ENCODE measurements at regions not wholly inside any gene's neighbourhood (a gene's known extent, or its start where the extent isn't known, plus 50 kb on each side); places are given as distances from the start of the nearest gene placed in this dataset.

DNA sequence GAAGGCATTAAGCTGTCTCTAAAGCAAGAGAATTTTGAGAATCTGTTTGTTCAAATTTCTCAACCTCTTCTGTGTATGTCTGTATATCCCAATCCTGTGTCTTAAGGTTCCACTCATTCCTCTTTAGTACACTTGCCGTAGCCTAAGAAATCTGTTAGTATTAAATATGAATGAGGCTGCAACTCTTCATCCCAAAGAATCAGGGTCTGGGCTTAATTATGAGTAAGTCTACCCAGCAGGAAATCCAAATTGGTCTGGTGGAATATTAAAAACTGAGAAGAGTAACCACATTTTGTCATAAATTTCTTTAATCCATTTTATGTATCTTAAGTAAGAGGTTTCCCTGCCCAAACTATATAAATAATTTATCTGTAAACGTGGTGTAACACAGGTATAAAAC lies 1171.2 kb downstream of the CDH12 start:
- DNase-seq (ENCODE audit: low read depth, low spot score) (no peak), ATAC-seq (no peak), FAIRE-seq (no peak)
- Histone ChIP-seq H3K4me1 (ENCODE audit: control insufficient read depth, insufficient read depth, low read length) (no peaks in the 10 kb centered on the region), H4K20me1 (ENCODE audit: control insufficient read depth, insufficient read depth) (no peaks in the 10 kb centered on the region), H3K9ac (ENCODE audit: control insufficient read depth, insufficient read depth, low read length) (no peak overlapping the region), H3K27me3 (replicated peaks in 1 of 2; ENCODE audit: control insufficient read depth in 2 of 2, insufficient read depth in 2 of 2, low read length in 1 of 2) (no peaks in the 10 kb centered on the region), H3K27ac (ENCODE audit: control insufficient read depth, insufficient read depth) (no peak overlapping the region), H3K9me3 (replicated peaks; ENCODE audit: control insufficient read depth, insufficient read depth, low read length) (no peaks in the 10 kb centered on the region), H3K4me2 (ENCODE audit: control insufficient read depth, insufficient read depth) (no peak overlapping the region), H3K36me3 (ENCODE audit: control insufficient read depth in 2 of 2, insufficient read depth in 2 of 2, low read length in 1 of 2) (no peaks in the 10 kb centered on the region), H2AFZ (ENCODE audit: control insufficient read depth, low read depth, low read length) (no peak overlapping the region), H3K4me3 (no peak overlapping the region), H3K79me2 (ENCODE audit: control insufficient read depth, insufficient read depth, low read length) (no peaks in the 10 kb centered on the region)
- ChIA-PET CTCF (no interaction called here), RAD21 (ENCODE audit: unreplicated experiment) (no interaction called here), POLR2A (no interaction called here), SMC1A (ENCODE audit: uncharacterized antibody, unreplicated experiment) (no interaction called here)
- in situ Hi-C loops (cut with MboI), result no loop called here
- intact Hi-C loops (cut with micrococcal nuclease; ENCODE audit: unreplicated experiment), result no loop called here
- no TSS peak for BruUV-seq (replicated peaks)
- 0% methylated on average over 2 of the region's 2 CpGs for WGBS (ENCODE audit: insufficient coverage, insufficient replicate concordance, low lambda C conversion rate, missing lambda C conversion rate)
- TF ChIP-seq STAT1 (conservative IDR thresholded peaks at IDR 0.05), result no peak
- TF ChIP-seq, protein P1, sequence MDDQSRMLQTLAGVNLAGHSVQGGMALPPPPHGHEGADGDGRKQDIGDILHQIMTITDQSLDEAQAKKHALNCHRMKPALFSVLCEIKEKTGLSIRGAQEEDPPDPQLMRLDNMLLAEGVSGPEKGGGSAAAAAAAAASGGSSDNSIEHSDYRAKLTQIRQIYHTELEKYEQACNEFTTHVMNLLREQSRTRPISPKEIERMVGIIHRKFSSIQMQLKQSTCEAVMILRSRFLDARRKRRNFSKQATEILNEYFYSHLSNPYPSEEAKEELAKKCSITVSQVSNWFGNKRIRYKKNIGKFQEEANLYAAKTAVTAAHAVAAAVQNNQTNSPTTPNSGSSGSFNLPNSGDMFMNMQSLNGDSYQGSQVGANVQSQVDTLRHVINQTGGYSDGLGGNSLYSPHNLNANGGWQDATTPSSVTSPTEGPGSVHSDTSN (IDR thresholded peaks at IDR 0.05; ENCODE audit: insufficient replicate concordance, low read depth, low read length), result no peak
- TF ChIP-seq, protein P2, sequence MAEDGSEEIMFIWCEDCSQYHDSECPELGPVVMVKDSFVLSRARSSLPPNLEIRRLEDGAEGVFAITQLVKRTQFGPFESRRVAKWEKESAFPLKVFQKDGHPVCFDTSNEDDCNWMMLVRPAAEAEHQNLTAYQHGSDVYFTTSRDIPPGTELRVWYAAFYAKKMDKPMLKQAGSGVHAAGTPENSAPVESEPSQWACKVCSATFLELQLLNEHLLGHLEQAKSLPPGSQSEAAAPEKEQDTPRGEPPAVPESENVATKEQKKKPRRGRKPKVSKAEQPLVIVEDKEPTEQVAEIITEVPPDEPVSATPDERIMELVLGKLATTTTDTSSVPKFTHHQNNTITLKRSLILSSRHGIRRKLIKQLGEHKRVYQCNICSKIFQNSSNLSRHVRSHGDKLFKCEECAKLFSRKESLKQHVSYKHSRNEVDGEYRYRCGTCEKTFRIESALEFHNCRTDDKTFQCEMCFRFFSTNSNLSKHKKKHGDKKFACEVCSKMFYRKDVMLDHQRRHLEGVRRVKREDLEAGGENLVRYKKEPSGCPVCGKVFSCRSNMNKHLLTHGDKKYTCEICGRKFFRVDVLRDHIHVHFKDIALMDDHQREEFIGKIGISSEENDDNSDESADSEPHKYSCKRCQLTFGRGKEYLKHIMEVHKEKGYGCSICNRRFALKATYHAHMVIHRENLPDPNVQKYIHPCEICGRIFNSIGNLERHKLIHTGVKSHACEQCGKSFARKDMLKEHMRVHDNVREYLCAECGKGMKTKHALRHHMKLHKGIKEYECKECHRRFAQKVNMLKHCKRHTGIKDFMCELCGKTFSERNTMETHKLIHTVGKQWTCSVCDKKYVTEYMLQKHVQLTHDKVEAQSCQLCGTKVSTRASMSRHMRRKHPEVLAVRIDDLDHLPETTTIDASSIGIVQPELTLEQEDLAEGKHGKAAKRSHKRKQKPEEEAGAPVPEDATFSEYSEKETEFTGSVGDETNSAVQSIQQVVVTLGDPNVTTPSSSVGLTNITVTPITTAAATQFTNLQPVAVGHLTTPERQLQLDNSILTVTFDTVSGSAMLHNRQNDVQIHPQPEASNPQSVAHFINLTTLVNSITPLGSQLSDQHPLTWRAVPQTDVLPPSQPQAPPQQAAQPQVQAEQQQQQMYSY (CRISPR knock-in tag; IDR thresholded peaks at IDR 0.05), result no peak
- TF ChIP-seq, protein P3, sequence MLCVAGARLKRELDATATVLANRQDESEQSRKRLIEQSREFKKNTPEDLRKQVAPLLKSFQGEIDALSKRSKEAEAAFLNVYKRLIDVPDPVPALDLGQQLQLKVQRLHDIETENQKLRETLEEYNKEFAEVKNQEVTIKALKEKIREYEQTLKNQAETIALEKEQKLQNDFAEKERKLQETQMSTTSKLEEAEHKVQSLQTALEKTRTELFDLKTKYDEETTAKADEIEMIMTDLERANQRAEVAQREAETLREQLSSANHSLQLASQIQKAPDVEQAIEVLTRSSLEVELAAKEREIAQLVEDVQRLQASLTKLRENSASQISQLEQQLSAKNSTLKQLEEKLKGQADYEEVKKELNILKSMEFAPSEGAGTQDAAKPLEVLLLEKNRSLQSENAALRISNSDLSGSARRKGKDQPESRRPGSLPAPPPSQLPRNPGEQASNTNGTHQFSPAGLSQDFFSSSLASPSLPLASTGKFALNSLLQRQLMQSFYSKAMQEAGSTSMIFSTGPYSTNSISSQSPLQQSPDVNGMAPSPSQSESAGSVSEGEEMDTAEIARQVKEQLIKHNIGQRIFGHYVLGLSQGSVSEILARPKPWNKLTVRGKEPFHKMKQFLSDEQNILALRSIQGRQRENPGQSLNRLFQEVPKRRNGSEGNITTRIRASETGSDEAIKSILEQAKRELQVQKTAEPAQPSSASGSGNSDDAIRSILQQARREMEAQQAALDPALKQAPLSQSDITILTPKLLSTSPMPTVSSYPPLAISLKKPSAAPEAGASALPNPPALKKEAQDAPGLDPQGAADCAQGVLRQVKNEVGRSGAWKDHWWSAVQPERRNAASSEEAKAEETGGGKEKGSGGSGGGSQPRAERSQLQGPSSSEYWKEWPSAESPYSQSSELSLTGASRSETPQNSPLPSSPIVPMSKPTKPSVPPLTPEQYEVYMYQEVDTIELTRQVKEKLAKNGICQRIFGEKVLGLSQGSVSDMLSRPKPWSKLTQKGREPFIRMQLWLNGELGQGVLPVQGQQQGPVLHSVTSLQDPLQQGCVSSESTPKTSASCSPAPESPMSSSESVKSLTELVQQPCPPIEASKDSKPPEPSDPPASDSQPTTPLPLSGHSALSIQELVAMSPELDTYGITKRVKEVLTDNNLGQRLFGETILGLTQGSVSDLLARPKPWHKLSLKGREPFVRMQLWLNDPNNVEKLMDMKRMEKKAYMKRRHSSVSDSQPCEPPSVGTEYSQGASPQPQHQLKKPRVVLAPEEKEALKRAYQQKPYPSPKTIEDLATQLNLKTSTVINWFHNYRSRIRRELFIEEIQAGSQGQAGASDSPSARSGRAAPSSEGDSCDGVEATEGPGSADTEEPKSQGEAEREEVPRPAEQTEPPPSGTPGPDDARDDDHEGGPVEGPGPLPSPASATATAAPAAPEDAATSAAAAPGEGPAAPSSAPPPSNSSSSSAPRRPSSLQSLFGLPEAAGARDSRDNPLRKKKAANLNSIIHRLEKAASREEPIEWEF (IDR thresholded peaks at IDR 0.05; ENCODE audit: insufficient replicate concordance, low read depth, low read length), result no peak
- TF ChIP-seq CBX3 (IDR thresholded peaks at IDR 0.05; ENCODE audit: borderline replicate concordance, low read depth), result no peak
- TF ChIP-seq, protein P4, sequence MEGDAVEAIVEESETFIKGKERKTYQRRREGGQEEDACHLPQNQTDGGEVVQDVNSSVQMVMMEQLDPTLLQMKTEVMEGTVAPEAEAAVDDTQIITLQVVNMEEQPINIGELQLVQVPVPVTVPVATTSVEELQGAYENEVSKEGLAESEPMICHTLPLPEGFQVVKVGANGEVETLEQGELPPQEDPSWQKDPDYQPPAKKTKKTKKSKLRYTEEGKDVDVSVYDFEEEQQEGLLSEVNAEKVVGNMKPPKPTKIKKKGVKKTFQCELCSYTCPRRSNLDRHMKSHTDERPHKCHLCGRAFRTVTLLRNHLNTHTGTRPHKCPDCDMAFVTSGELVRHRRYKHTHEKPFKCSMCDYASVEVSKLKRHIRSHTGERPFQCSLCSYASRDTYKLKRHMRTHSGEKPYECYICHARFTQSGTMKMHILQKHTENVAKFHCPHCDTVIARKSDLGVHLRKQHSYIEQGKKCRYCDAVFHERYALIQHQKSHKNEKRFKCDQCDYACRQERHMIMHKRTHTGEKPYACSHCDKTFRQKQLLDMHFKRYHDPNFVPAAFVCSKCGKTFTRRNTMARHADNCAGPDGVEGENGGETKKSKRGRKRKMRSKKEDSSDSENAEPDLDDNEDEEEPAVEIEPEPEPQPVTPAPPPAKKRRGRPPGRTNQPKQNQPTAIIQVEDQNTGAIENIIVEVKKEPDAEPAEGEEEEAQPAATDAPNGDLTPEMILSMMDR (IDR thresholded peaks at IDR 0.05 in 2 of 3, conservative IDR thresholded peaks at IDR 0.05 in 1 of 3; ENCODE audit: control insufficient read depth in 2 of 3, extremely low read depth in 1 of 3, insufficient read depth in 1 of 3, low read depth in 3 of 3, low read length in 3 of 3), result no peak
- TF ChIP-seq MXI1 (IDR thresholded peaks at IDR 0.05; ENCODE audit: low read depth, low read length), result no peak
- TF ChIP-seq POLR2AphosphoS2 (IDR thresholded peaks at IDR 0.05; ENCODE audit: low read depth, low read length), result no peak
- TF ChIP-seq CBX5 (IDR thresholded peaks at IDR 0.05; ENCODE audit: low read depth), result no peak
- TF ChIP-seq, protein P5, sequence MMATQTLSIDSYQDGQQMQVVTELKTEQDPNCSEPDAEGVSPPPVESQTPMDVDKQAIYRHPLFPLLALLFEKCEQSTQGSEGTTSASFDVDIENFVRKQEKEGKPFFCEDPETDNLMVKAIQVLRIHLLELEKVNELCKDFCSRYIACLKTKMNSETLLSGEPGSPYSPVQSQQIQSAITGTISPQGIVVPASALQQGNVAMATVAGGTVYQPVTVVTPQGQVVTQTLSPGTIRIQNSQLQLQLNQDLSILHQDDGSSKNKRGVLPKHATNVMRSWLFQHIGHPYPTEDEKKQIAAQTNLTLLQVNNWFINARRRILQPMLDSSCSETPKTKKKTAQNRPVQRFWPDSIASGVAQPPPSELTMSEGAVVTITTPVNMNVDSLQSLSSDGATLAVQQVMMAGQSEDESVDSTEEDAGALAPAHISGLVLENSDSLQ (IDR thresholded peaks at IDR 0.05), result no peak
- no peak for TF ChIP-seq NR2C2 (IDR thresholded peaks at IDR 0.05; ENCODE audit: borderline replicate concordance, control insufficient read depth, insufficient read length, low read depth)

All from GM12878 (cell line).